IMR-90 (cell line): ENCODE measurements at regions not wholly inside any gene's neighbourhood (a gene's known extent, or its start where the extent isn't known, plus 50 kb on each side); places are given as distances from the start of the nearest gene placed in this dataset.
"Not testable (repeated sequence)": the region's sequence is repeated elsewhere in the genome, so short reads cannot be mapped to it uniquely, and the experiment has no call there.

Source experiments
- ATAC-seq: fragments of 200-7000 bp; cut with Tn5 transposase; 2 replicates; pipeline ENCODE4 v1.9.1; 2020; ENCODE audit warnings: low read depth, mild to moderate bottlenecking, moderate library complexity
- BruUV-seq: library from RNA; stranded (reverse); fragments of 400-500 nt; replicated peaks from 2 replicates; lab custom pipeline; 2021; lab: Mats Ljungman, UMichigan
- CTCF ChIA-PET: fragments of 300-600 bp; formaldehyde crosslinking; extraction: SDS; loops from one replicate; lab custom pipeline; 2021; ENCODE audit warnings: antibody characterized with exemption; lab: Yijun Ruan, JAX
- POLR2A ChIA-PET: fragments of 300-600 bp; sonication (Branson Sonifier 250); formaldehyde crosslinking; loops from one replicate; lab custom pipeline; 2022; ENCODE audit warnings: antibody characterized with exemption; ENCODE audit not compliant: unreplicated experiment; lab: Charles Lee
- DNase-seq: peaks from one replicate; pipeline ENCODE4 v3.0.0; 2013
- H2AFZ ChIP-seq: replicated peaks from 2 replicates; pipeline ENCODE3; 2013; ENCODE audit warnings: low read length, mild to moderate bottlenecking; ENCODE audit not compliant: poor library complexity
- H2AK5ac ChIP-seq: 2 replicates; pipeline ENCODE4 v1.6.1; 2013; ENCODE audit warnings: low read depth, low read length, inconsistent platforms
- H2AK9ac ChIP-seq: replicated peaks from 2 replicates; pipeline ENCODE3; 2013; ENCODE audit warnings: mild to moderate bottlenecking, low read depth, low read length, moderate library complexity; ENCODE audit not compliant: poor library complexity
- H2BK120ac ChIP-seq: 2 replicates; pipeline ENCODE4 v1.6.1; 2013; ENCODE audit warnings: low read depth, low read length, inconsistent platforms
- H2BK15ac ChIP-seq: 3 replicates; pipeline ENCODE4 v1.6.1; 2013; ENCODE audit warnings: low read depth, low read length, inconsistent platforms
- H2BK20ac ChIP-seq: 2 replicates; pipeline ENCODE4 v1.6.1; 2013; ENCODE audit warnings: low read depth, mild to moderate bottlenecking, inconsistent platforms, low read length, moderate library complexity
- H2BK5ac ChIP-seq: 2 replicates; pipeline ENCODE4 v1.6.1; 2013; ENCODE audit warnings: mild to moderate bottlenecking, low read depth, low read length, inconsistent platforms; ENCODE audit not compliant: poor library complexity, severe bottlenecking
- H3K14ac ChIP-seq: replicated peaks from 2 replicates; pipeline ENCODE4 v1.6.1; 2013; ENCODE audit warnings: low read depth, low read length, inconsistent platforms
- H3K18ac ChIP-seq: 2 replicates; pipeline ENCODE4 v1.6.1; 2013; ENCODE audit warnings: low read depth, low read length, control low read depth
- H3K23ac ChIP-seq: 2 replicates; pipeline ENCODE4 v1.6.1; 2013; ENCODE audit warnings: low read depth, low read length, inconsistent platforms
- H3K27ac ChIP-seq: 2 replicates; pipeline ENCODE4 v1.5.1; 2013; ENCODE audit warnings: mild to moderate bottlenecking, control low read depth, low read length; ENCODE audit not compliant: insufficient read depth
- H3K27me3 ChIP-seq: 2 replicates; pipeline ENCODE4 v1.6.1; 2013; ENCODE audit warnings: low read length; ENCODE audit not compliant: control insufficient read depth, insufficient read depth
- H3K36me3 ChIP-seq: 2 replicates; pipeline ENCODE4 v1.6.1; 2013; ENCODE audit warnings: low read length, mixed read lengths; ENCODE audit not compliant: control insufficient read depth, insufficient read depth
- H3K4ac ChIP-seq: 2 replicates; pipeline ENCODE4 v1.6.1; 2013; ENCODE audit warnings: low read depth, low read length, inconsistent platforms
- H3K4me1 ChIP-seq: 2 replicates; pipeline ENCODE4 v1.6.1; 2013; ENCODE audit warnings: low read length, mixed read lengths; ENCODE audit not compliant: control insufficient read depth, insufficient read depth
- H3K4me2 ChIP-seq: 2 replicates; pipeline ENCODE4 v1.6.1; 2013; ENCODE audit warnings: low read depth, mild to moderate bottlenecking, control low read depth, low read length, moderate library complexity
- H3K4me3 ChIP-seq: 2 replicates; pipeline ENCODE4 v1.5.1; 2013; ENCODE audit warnings: low read depth, mild to moderate bottlenecking, control low read depth, low read length, moderate library complexity; ENCODE audit not compliant: insufficient read depth
- H3K56ac ChIP-seq: 2 replicates; pipeline ENCODE4 v1.6.1; 2013; ENCODE audit warnings: low read length, inconsistent platforms; ENCODE audit not compliant: insufficient read depth; ENCODE audit errors: extremely low read depth
- H3K79me1 ChIP-seq, 2 experiments: 2 replicates each; pipeline ENCODE4 v1.6.1; 2013; ENCODE audit warnings: low read length in 2 of 2, inconsistent platforms in 1 of 2, low read depth in 1 of 2
- H3K9ac ChIP-seq: 2 replicates; pipeline ENCODE4 v1.6.1; 2013; ENCODE audit warnings: low read depth, low read length, control low read depth
- H3K9me1 ChIP-seq: 2 replicates; pipeline ENCODE4 v1.6.1; 2013; ENCODE audit warnings: low read length, inconsistent platforms; ENCODE audit not compliant: insufficient read depth
- H3K9me3 ChIP-seq: 2 replicates; pipeline ENCODE4 v1.6.1; 2013; ENCODE audit warnings: low read length; ENCODE audit not compliant: control insufficient read depth, insufficient read depth
- H4K20me1 ChIP-seq: 2 replicates; pipeline ENCODE4 v1.6.1; 2013; ENCODE audit warnings: low read length, inconsistent platforms; ENCODE audit not compliant: insufficient read depth
- H4K5ac ChIP-seq: 2 replicates; pipeline ENCODE4 v1.6.1; 2013; ENCODE audit warnings: mild to moderate bottlenecking, low read depth, low read length, control low read depth
- H4K8ac ChIP-seq, 2 experiments: 2 replicates each; pipeline ENCODE4 v1.6.1; 2013; ENCODE audit warnings: low read depth in 2 of 2, low read length in 2 of 2, control low read depth in 1 of 2, inconsistent platforms in 1 of 2
- H4K91ac ChIP-seq: 2 replicates; pipeline ENCODE4 v1.6.1; 2013; ENCODE audit warnings: low read depth, low read length, inconsistent platforms; ENCODE audit not compliant: insufficient read depth
- ELK1 ChIP-seq: fragments of 150-350 bp; IDR thresholded peaks from 2 replicates; pipeline ENCODE4 v1.6.1; 2016; ENCODE audit warnings: low read depth, mild to moderate bottlenecking, low read length, moderate library complexity, borderline replicate concordance
- WGBS, 2 experiments: methylation state at CpG; one replicate each; pipeline versions ENCODE4 v1.1.5 to v1.1.7; 2013; ENCODE audit warnings: missing lambda C conversion rate in 2 of 2; ENCODE audit not compliant: insufficient read length in 1 of 2; ENCODE audit errors: extremely low coverage in 2 of 2; 5-methylcytosine and 5-hydroxymethylcytosine counted together
- dilution Hi-C: fragments of 300-500 bp; cut with HindIII; formaldehyde crosslinking; loops from one replicate; pipeline ENCODE4 v1.14.3; 2018; ENCODE audit warnings: low sequenced_read_pairs; ENCODE audit not compliant: unreplicated experiment
- in situ Hi-C: fragments of 300-500 bp; cut with MboI; formaldehyde crosslinking; loops from 3 replicates; pipeline ENCODE4 v1.14.3; 2019; ENCODE audit warnings: low sequenced_read_pairs, inconsistent platforms, mixed read lengths
- intact Hi-C: fragments of 100-400 bp; cut with micrococcal nuclease; formaldehyde crosslinking; loops from 2 replicates; pipeline ENCODE4 v1.10.0; 2022
- TF ChIP-seq, protein P1 (sequence below): conservative IDR thresholded peaks from 2 replicates; pipeline ENCODE4 v1.5.1; 2012; ENCODE audit warnings: mild to moderate bottlenecking, low read depth, low read length, improper control_type of control experiment

- Histone ChIP-seq H3K27me3 (no peaks in the 10 kb centered on the region; the same call in 1 of the 2 replicates), H3K23ac (no peak overlapping the region), H3K14ac (no peak overlapping the region), H2AFZ (no peak overlapping the region), H3K4me2 (no peak overlapping the region), H3K9ac (no peak overlapping the region), H2AK9ac (no peak overlapping the region), H2AK5ac (no peak overlapping the region), H2BK5ac (no peak overlapping the region), H3K4me3 (no peak overlapping the region), H3K4me1 (peaks cover 3% of the 10 kb centered on the region; the same call in 1 of the 2 replicates), H3K79me1 (no peaks in the 10 kb centered on the region), H4K20me1 (no peaks in the 10 kb centered on the region), H4K8ac (no peak overlapping the region), H2BK20ac (no peak overlapping the region), H3K27ac (no peak overlapping the region), H3K9me1 (no peaks in the 10 kb centered on the region), H4K91ac (no peak overlapping the region), H4K5ac (no peak overlapping the region), H2BK15ac (no peak overlapping the region), H3K9me3 (no peaks in the 10 kb centered on the region), H2BK120ac (no peak overlapping the region), H3K18ac (no peak overlapping the region), H3K56ac (no peak overlapping the region), H3K4ac (no peak overlapping the region), H3K36me3 (no peaks in the 10 kb centered on the region)
- TF ChIP-seq, protein P1, sequence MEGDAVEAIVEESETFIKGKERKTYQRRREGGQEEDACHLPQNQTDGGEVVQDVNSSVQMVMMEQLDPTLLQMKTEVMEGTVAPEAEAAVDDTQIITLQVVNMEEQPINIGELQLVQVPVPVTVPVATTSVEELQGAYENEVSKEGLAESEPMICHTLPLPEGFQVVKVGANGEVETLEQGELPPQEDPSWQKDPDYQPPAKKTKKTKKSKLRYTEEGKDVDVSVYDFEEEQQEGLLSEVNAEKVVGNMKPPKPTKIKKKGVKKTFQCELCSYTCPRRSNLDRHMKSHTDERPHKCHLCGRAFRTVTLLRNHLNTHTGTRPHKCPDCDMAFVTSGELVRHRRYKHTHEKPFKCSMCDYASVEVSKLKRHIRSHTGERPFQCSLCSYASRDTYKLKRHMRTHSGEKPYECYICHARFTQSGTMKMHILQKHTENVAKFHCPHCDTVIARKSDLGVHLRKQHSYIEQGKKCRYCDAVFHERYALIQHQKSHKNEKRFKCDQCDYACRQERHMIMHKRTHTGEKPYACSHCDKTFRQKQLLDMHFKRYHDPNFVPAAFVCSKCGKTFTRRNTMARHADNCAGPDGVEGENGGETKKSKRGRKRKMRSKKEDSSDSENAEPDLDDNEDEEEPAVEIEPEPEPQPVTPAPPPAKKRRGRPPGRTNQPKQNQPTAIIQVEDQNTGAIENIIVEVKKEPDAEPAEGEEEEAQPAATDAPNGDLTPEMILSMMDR: no peak
- no peak for TF ChIP-seq ELK1
- dilution Hi-C loops (no loop called here), in situ Hi-C loops (no loop called here), intact Hi-C loops (no loop called here)
- ChIA-PET POLR2A (no interaction called here), CTCF (no interaction called here)
- no CpG with 5 or more reads among the region's 3 CpGs for WGBS, 2 experiments
- DNase-seq: no peak
- no peak for ATAC-seq
- BruUV-seq: no TSS peak
Measured at GRCh38 chr18:22528291-22528690, 110.6 kb upstream of the CTAGE1 start.

DNA sequence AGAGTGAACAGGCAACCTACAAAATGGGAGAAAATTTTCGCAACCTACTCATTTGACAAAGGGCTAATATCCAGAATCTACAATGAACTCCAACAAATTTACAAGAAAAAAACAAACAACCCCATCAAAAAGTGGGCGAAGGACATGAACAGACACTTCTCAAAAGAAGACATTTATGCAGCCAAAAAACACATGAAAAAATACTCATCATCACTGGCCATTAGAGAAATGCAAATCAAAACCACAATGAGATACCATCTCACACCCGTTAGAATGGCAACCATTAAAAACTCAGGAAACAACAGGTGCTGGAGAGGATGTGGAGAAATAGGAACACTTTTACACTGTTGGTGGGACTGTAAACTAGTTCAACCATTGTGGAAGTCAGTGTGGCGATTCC lies 117.0 kb upstream of the CTAGE1 start:
- H2AK5ac ChIP-seq, H4K5ac ChIP-seq, H3K4ac ChIP-seq, in situ Hi-C loops, H4K8ac ChIP-seq, H2AK9ac ChIP-seq, H3K56ac ChIP-seq, POLR2A ChIA-PET, H2BK120ac ChIP-seq, H3K27me3 ChIP-seq, H3K79me1 ChIP-seq, H3K14ac ChIP-seq, H3K23ac ChIP-seq, CTCF ChIA-PET, H3K9ac ChIP-seq, H3K4me1 ChIP-seq, dilution Hi-C loops, H2BK5ac ChIP-seq, H3K27ac ChIP-seq, DNase-seq, H4K20me1 ChIP-seq, H2BK15ac ChIP-seq, H2AFZ ChIP-seq, H3K4me2 ChIP-seq, H2BK20ac ChIP-seq, H3K9me1 ChIP-seq, H3K9me3 ChIP-seq, H3K36me3 ChIP-seq, intact Hi-C loops, H3K4me3 ChIP-seq, H3K18ac ChIP-seq, BruUV-seq, ATAC-seq, H4K91ac ChIP-seq: not testable (repeated sequence)
- no CpG with 5 or more reads among the region's 4 CpGs for WGBS, 2 experiments
